B cell (primary cell): ENCODE measurements at regions not wholly inside any gene's neighbourhood (a gene's known extent, or its start where the extent isn't known, plus 50 kb on each side); places are given as distances from the start of the nearest gene placed in this dataset.

Experiments used
- ATAC-seq: fragments of 200-7000 bp; cut with Tn5 transposase; one replicate; pipeline ENCODE4 v1.10.0; 2021; ENCODE audit warnings: low read depth, mild to moderate bottlenecking, moderate number of reproducible peaks, moderate library complexity
- CTCF ChIA-PET: fragments of 350-600 bp; sonication (Branson Sonifier 250); formaldehyde crosslinking; loops from one replicate; lab custom pipeline; 2021; ENCODE audit warnings: antibody characterized with exemption, inconsistent platforms; lab: Charles Lee
- POLR2A ChIA-PET: fragments of 350-600 bp; sonication (Branson Sonifier 250); formaldehyde crosslinking; loops from one replicate; lab custom pipeline; 2021; ENCODE audit warnings: antibody characterized with exemption; lab: Charles Lee
- DNase-seq: peaks from one replicate; pipeline ENCODE4 v3.0.0; 2013
- H2AFZ ChIP-seq: 2 replicates; pipeline ENCODE4 v1.6.1; 2012; ENCODE audit warnings: mild to moderate bottlenecking, low read depth, low read length; ENCODE audit not compliant: insufficient read depth, poor library complexity, severe bottlenecking
- H3K27ac ChIP-seq, 2 donors: 1 replicate in 1 of 2; 2 replicates in 1 of 2; pipeline ENCODE4 v1.5.1; 2012 to 2013; ENCODE audit warnings: low read length in 2 of 2, mild to moderate bottlenecking in 2 of 2, moderate library complexity in 1 of 2
- H3K27me3 ChIP-seq, 4 experiments: fragments of 200-600 bp in 1 of 4; sonication (generic) in 1 of 4; replicated peaks in 1 of 4; 1 replicate in 2 of 4; 2 replicates in 2 of 4; pipeline versions ENCODE4 v1.6.1 to v1.7.0; 2013 to 2016; ENCODE audit warnings: low read length in 3 of 4, mild to moderate bottlenecking in 2 of 4, mixed read lengths in 1 of 4, moderate library complexity in 1 of 4; ENCODE audit not compliant: insufficient read depth in 4 of 4, control insufficient read depth in 3 of 4; ENCODE audit errors: control extremely low read depth in 1 of 4
- H3K36me3 ChIP-seq, 2 experiments: replicated peaks in 1 of 2; 1 replicate in 1 of 2; 2 replicates in 1 of 2; pipeline versions ENCODE4 v1.6.1 to v1.7.1; 2013; ENCODE audit warnings: low read length in 1 of 2; ENCODE audit not compliant: insufficient read depth in 2 of 2, control insufficient read depth in 1 of 2; ENCODE audit errors: control extremely low read depth in 1 of 2, extremely low read depth in 1 of 2
- H3K4me1 ChIP-seq, 2 donors: fragments of 200-600 bp in 1 of 2; sonication (generic) in 1 of 2; 1 replicate in 1 of 2; 2 replicates in 1 of 2; pipeline versions ENCODE4 v1.5.1 to v1.6.1; 2013 to 2017; ENCODE audit warnings: low read length in 2 of 2; ENCODE audit not compliant: control insufficient read depth in 2 of 2, insufficient read depth in 2 of 2
- H3K4me2 ChIP-seq: replicated peaks from 2 replicates; pipeline ENCODE3; 2012; ENCODE audit warnings: mild to moderate bottlenecking, low read depth, low read length; ENCODE audit not compliant: poor library complexity, severe bottlenecking
- H3K4me3 ChIP-seq, 5 experiments: fragments of 200-600 bp in 1 of 5; sonication (generic) in 1 of 5; 1 replicate in 3 of 5; 2 replicates in 2 of 5; pipeline versions ENCODE4 v1.5.1 to v1.7.0; 2011 to 2016; ENCODE audit warnings: low read length in 4 of 5, mild to moderate bottlenecking in 4 of 5, low read depth in 2 of 5, control low read depth in 1 of 5, moderate library complexity in 1 of 5; ENCODE audit not compliant: insufficient read depth in 1 of 5; ENCODE audit errors: control extremely low read depth in 1 of 5, extremely low read depth in 1 of 5
- H3K79me2 ChIP-seq: fragments of 200-600 bp; sonication (generic); one replicate; pipeline ENCODE4 v1.6.0; 2016; ENCODE audit warnings: low read length; ENCODE audit not compliant: control insufficient read depth, insufficient read depth
- H3K9ac ChIP-seq: fragments of 200-600 bp; sonication (generic); 2 replicates; pipeline ENCODE4 v1.6.1; 2017; ENCODE audit warnings: mild to moderate bottlenecking, low read length, moderate library complexity
- H3K9me3 ChIP-seq, 3 donors: one replicate each; pipeline versions ENCODE4 v1.6.1 to v1.7.1; 2013; ENCODE audit warnings: low read length in 2 of 3; ENCODE audit not compliant: control insufficient read depth in 2 of 3, insufficient read depth in 1 of 3; ENCODE audit errors: control extremely low read depth in 1 of 3
- H4K20me1 ChIP-seq: 2 replicates; pipeline ENCODE4 v1.6.0; 2012; ENCODE audit warnings: mild to moderate bottlenecking, low read length; ENCODE audit not compliant: insufficient read depth, control insufficient read depth, poor library complexity, severe bottlenecking
- H3K27ac Mint-ChIP-seq: one replicate; pipeline ENCODE4 v1.8.0; 2021; ENCODE audit warnings: mixed read lengths
- H3K27me3 Mint-ChIP-seq: one replicate; pipeline ENCODE4 v1.8.0; 2021; ENCODE audit warnings: mixed read lengths
- H3K4me1 Mint-ChIP-seq: one replicate; pipeline ENCODE4 v1.8.0; 2021; ENCODE audit warnings: mixed read lengths
- H3K4me3 Mint-ChIP-seq: one replicate; pipeline ENCODE4 v1.8.0; 2021; ENCODE audit warnings: mixed read lengths
- H3K9me3 Mint-ChIP-seq: one replicate; pipeline ENCODE4 v1.8.0; 2022; ENCODE audit warnings: mixed read lengths; ENCODE audit not compliant: insufficient read depth
- EZH2 ChIP-seq: IDR thresholded peaks from 2 replicates; pipeline ENCODE4 v1.6.1; 2012; ENCODE audit warnings: borderline replicate concordance, low read depth, mild to moderate bottlenecking, moderate library complexity, low read length; ENCODE audit not compliant: insufficient read depth, poor library complexity, severe bottlenecking
- WGBS: methylation state at CpG from one replicate; pipeline ENCODE4 v1.1.5; 2013; ENCODE audit warnings: missing lambda C conversion rate; ENCODE audit not compliant: insufficient coverage; 5-methylcytosine and 5-hydroxymethylcytosine counted together
- intact Hi-C: fragments of 100-400 bp; cut with micrococcal nuclease; formaldehyde crosslinking; loops from one replicate; pipeline ENCODE4 v1.10.0; 2022
- TF ChIP-seq, protein P1 (sequence below): fragments of 200-600 bp; IDR thresholded peaks from one replicate; pipeline ENCODE4 v1.8.0; 2022; ENCODE audit warnings: antibody characterized with exemption, mild to moderate bottlenecking

DNA sequence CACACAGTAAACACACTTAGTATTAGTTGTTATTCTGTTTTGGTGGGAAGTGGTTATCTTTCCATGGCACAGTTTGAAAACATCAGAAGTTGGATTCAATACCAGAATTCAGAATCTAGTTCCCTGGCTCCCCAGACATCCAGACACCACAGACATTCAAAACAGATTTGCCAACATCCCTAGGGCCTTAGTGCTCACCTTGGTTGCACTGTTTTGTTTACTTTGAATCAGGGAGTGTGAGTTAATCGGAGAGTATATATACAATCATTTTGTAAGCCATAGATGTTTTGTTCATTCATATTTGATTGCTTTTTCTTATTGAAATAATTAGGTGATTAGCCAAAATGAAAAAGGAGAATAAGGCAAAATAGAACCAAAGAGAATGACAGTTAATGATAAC, 324.7 kb upstream of the CLNK start:
- no peaks in the 10 kb centered on the region for H3K27me3 ChIP-seq
- ChIA-PET CTCF (no interaction called here), POLR2A (no interaction called here)
- no peak overlapping the region for H3K9ac ChIP-seq
- peaks cover 14 to 18% of the 10 kb centered on the region in 2 donors for H3K4me1 ChIP-seq
- no peak overlapping the region for H3K27ac ChIP-seq
- Mint-ChIP-seq H3K4me1 (peaks cover 16% of the 10 kb centered on the region), H3K27me3 (no peaks in the 10 kb centered on the region), H3K4me3 (no peak overlapping the region), H3K27ac (no peak overlapping the region), H3K9me3 (no peaks in the 10 kb centered on the region)
- no peaks in the 10 kb centered on the region for H3K36me3 ChIP-seq
- DNase-seq, result no peak
- H3K4me3 ChIP-seq, result no peak overlapping the region
- H3K9me3 ChIP-seq, result peaks cover 0 to 8% (median 0%) of the 10 kb centered on the region in 3 donors
- no peak for ATAC-seq
- H3K79me2 ChIP-seq, result no peaks in the 10 kb centered on the region
- H4K20me1 ChIP-seq, result no peaks in the 10 kb centered on the region
- intact Hi-C loops, result no loop called here
- no peak for TF ChIP-seq EZH2
- TF ChIP-seq, protein P1, sequence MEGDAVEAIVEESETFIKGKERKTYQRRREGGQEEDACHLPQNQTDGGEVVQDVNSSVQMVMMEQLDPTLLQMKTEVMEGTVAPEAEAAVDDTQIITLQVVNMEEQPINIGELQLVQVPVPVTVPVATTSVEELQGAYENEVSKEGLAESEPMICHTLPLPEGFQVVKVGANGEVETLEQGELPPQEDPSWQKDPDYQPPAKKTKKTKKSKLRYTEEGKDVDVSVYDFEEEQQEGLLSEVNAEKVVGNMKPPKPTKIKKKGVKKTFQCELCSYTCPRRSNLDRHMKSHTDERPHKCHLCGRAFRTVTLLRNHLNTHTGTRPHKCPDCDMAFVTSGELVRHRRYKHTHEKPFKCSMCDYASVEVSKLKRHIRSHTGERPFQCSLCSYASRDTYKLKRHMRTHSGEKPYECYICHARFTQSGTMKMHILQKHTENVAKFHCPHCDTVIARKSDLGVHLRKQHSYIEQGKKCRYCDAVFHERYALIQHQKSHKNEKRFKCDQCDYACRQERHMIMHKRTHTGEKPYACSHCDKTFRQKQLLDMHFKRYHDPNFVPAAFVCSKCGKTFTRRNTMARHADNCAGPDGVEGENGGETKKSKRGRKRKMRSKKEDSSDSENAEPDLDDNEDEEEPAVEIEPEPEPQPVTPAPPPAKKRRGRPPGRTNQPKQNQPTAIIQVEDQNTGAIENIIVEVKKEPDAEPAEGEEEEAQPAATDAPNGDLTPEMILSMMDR, result no peak
- no peak overlapping the region for H3K4me2 ChIP-seq
- no CpG with 5 or more reads among the region's 1 CpG for WGBS
- H2AFZ ChIP-seq, result no peak overlapping the region

DNA sequence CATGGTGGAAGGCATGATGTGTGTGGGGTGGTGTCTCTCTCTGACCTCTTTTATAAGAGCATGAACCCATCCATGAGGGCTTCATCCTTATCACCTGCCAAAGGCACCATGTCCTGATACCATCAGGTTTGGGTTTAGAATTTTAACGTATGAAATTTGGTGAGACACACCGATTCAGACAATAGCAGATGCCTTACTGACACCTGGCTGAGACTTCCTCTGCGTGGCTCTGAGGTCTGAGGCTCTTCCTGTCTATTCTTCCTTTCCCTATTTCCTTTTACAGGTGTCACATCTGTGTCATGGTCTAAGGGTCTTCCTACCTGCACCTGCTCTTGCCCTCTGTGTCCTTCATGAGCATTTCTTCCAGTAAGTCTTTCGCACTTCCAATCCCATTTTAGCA, 320.7 kb upstream of the CLNK start:
- POLR2A ChIA-PET, result no interaction called here

More for the DNA sequence above, 320.7 kb upstream of the CLNK start:
- H3K9me3 Mint-ChIP-seq, result no peaks in the 10 kb centered on the region
- Histone ChIP-seq H3K27ac (no peak overlapping the region), H3K36me3 (no peaks in the 10 kb centered on the region), H4K20me1 (no peaks in the 10 kb centered on the region), H2AFZ (peak overlapping the region; percentile 32), H3K27me3 (no peaks in the 10 kb centered on the region), H3K4me1 (peaks cover 12 to 15% of the 10 kb centered on the region in 2 donors), H3K9ac (no peak overlapping the region), H3K9me3 (peaks cover 0 to 12% (median 0%) of the 10 kb centered on the region in 3 donors), H3K4me3 (no peak overlapping the region), H3K79me2 (no peaks in the 10 kb centered on the region), H3K4me2 (peak overlapping the region; percentile 32)
- ATAC-seq, result no peak
- peaks cover 13% of the 10 kb centered on the region for H3K4me1 Mint-ChIP-seq
- TF ChIP-seq EZH2, result no peak
- TF ChIP-seq, protein P1, result no peak
- intact Hi-C loops, result no loop called here
- 10% methylated on average over 2 of the region's 4 CpGs for WGBS
- peak; percentile 22 for DNase-seq
- H3K27me3 Mint-ChIP-seq, result no peaks in the 10 kb centered on the region
- no peak overlapping the region for H3K27ac Mint-ChIP-seq
- CTCF ChIA-PET, result interaction anchor here (2.0 kb wide), 1 partner anchor 15 kb away, joined by 6 read pairs; no protein-coding TSS in a partner anchor
- H3K4me3 Mint-ChIP-seq, result no peak overlapping the region
